A549 (cell line): ENCODE measurements at regions not wholly inside any gene's neighbourhood (a gene's known extent, or its start where the extent isn't known, plus 50 kb on each side); places are given as distances from the start of the nearest gene placed in this dataset.

Experiments
- BHLHE40 ChIP-seq: IDR thresholded peaks from 2 replicates; pipeline ENCODE4 v1.6.1; 2012; ENCODE audit warnings: low read depth, low read length, inconsistent platforms
- CEBPB ChIP-seq, 2 experiments: fragments of >200 bp in 1 of 2; sonication (Bioruptor Twin) in 1 of 2; formaldehyde crosslinking in 1 of 2; IDR thresholded peaks; 2 replicates each; pipeline ENCODE4 v1.6.1; 2012 to 2016
- CTCF ChIP-seq: fragments of >200 bp; sonication (Bioruptor Twin); formaldehyde crosslinking; IDR thresholded peaks from 3 replicates; pipeline ENCODE4 v1.5.1; 2016
- HOXB5 ChIP-seq: fragments of 250-450 bp; sonication (Bioruptor Pico); IDR thresholded peaks from 2 replicates; pipeline ENCODE4 v1.5.0; 2020; ENCODE audit warnings: mild to moderate bottlenecking, moderate library complexity
- JUNB ChIP-seq: fragments of >200 bp; sonication (Bioruptor Twin); formaldehyde crosslinking; IDR thresholded peaks from 2 replicates; pipeline ENCODE4 v1.6.1; 2016
- KDM5A ChIP-seq: fragments of 200-600 bp; sonication (generic); IDR thresholded peaks from 2 replicates; pipeline ENCODE4 v1.6.1; 2016; ENCODE audit warnings: antibody characterized with exemption, mild to moderate bottlenecking
- MYC ChIP-seq: IDR thresholded peaks from 2 replicates; pipeline ENCODE4 v1.6.1; 2012; ENCODE audit warnings: mild to moderate bottlenecking, inconsistent platforms, low read length, improper control_type of control experiment, borderline replicate concordance
- NR3C1 ChIP-seq: fragments of >200 bp; sonication (Bioruptor Twin); formaldehyde crosslinking; IDR thresholded peaks from 3 replicates; pipeline ENCODE4 v1.6.1; 2017
- PHF8 ChIP-seq: fragments of 200-600 bp; sonication (generic); IDR thresholded peaks from 2 replicates; pipeline ENCODE4 v1.6.1; 2016; ENCODE audit warnings: low read depth, mild to moderate bottlenecking, antibody characterized with exemption, moderate library complexity, borderline replicate concordance
- POLR2A ChIP-seq: IDR thresholded peaks from 2 replicates; pipeline ENCODE4 v1.6.1; 2012; ENCODE audit warnings: mild to moderate bottlenecking, low read length
- RNF2 ChIP-seq: fragments of 200-600 bp; sonication (generic); IDR thresholded peaks from 2 replicates; pipeline ENCODE4 v1.6.1; 2016; ENCODE audit warnings: low read depth, mild to moderate bottlenecking, antibody characterized with exemption, moderate library complexity, borderline replicate concordance
- SMC3 ChIP-seq: fragments of >200 bp; sonication (Bioruptor Twin); formaldehyde crosslinking; IDR thresholded peaks from 3 replicates; pipeline ENCODE4 v1.6.1; 2018; ENCODE audit warnings: inconsistent platforms
- SREBF2 ChIP-seq: fragments of 450-650 bp; IDR thresholded peaks from 2 replicates; pipeline ENCODE4 v1.6.1; 2014; ENCODE audit warnings: mild to moderate bottlenecking, moderate library complexity

GRCh38 chr16:81172769-81173658 is 65.5 kb upstream of the BCO1 start:
- TF ChIP-seq KDM5A (no peak), CTCF (no peak), POLR2A (no peak), RNF2 (no peak), CEBPB (IDR thresholded peaks at IDR 0.05) (no peak), PHF8 (no peak), SREBF2 (no peak), HOXB5 (CRISPR knock-in tag) (no peak), JUNB (no peak), SMC3 (no peak), MYC (no peak), BHLHE40 (no peak), NR3C1 (no peak)
